Trophoblast cell (in vitro differentiated cells and primary cell): ENCODE measurements at regions not wholly inside any gene's neighbourhood (a gene's known extent, or its start where the extent isn't known, plus 50 kb on each side); places are given as distances from the start of the nearest gene placed in this dataset.

ENCODE experiments used
- DNase-seq, 2 donors: peaks; one replicate each; pipeline ENCODE4 v3.0.0-alpha.2; 2016
- H2AFZ ChIP-seq: 2 replicates; pipeline ENCODE4 v1.6.1; 2013; ENCODE audit warnings: low read length, moderate library complexity, mild to moderate bottlenecking; ENCODE audit not compliant: insufficient read depth, poor library complexity
- H2AK5ac ChIP-seq: 2 replicates; pipeline ENCODE4 v1.6.1; 2013; ENCODE audit warnings: mild to moderate bottlenecking, low read length
- H2BK120ac ChIP-seq: 2 replicates; pipeline ENCODE4 v1.6.1; 2013; ENCODE audit warnings: low read length, mild to moderate bottlenecking, moderate library complexity; ENCODE audit not compliant: insufficient read depth, poor library complexity
- H2BK12ac ChIP-seq: 2 replicates; pipeline ENCODE4 v1.6.1; 2013; ENCODE audit warnings: mild to moderate bottlenecking, low read length, moderate library complexity
- H2BK5ac ChIP-seq: 2 replicates; pipeline ENCODE4 v1.6.1; 2013; ENCODE audit warnings: low read length, low read depth, moderate library complexity, mild to moderate bottlenecking; ENCODE audit not compliant: poor library complexity
- H3K14ac ChIP-seq: 2 replicates; pipeline ENCODE4 v1.6.1; 2013; ENCODE audit warnings: mild to moderate bottlenecking, low read length
- H3K18ac ChIP-seq: 2 replicates; pipeline ENCODE4 v1.6.1; 2013; ENCODE audit warnings: mild to moderate bottlenecking, low read length
- H3K23ac ChIP-seq: 2 replicates; pipeline ENCODE4 v1.6.1; 2013; ENCODE audit warnings: low read length
- H3K27ac ChIP-seq: 2 replicates; pipeline ENCODE4 v1.5.1; 2013; ENCODE audit warnings: low read depth, mild to moderate bottlenecking, inconsistent platforms, low read length, moderate library complexity
- H3K27me3 ChIP-seq: 2 replicates; pipeline ENCODE4 v1.6.1; 2013; ENCODE audit warnings: inconsistent platforms, mild to moderate bottlenecking, low read length, moderate library complexity; ENCODE audit not compliant: insufficient read depth
- H3K36me3 ChIP-seq, 2 experiments: 1 replicate in 1 of 2; 2 replicates in 1 of 2; pipeline ENCODE4 v1.6.1; 2013; ENCODE audit warnings: low read length in 2 of 2, mild to moderate bottlenecking in 2 of 2, moderate library complexity in 1 of 2; ENCODE audit not compliant: insufficient read depth in 2 of 2, control insufficient read depth in 1 of 2
- H3K4ac ChIP-seq: 2 replicates; pipeline ENCODE4 v1.6.1; 2013; ENCODE audit warnings: low read depth, mild to moderate bottlenecking, low read length, moderate library complexity
- H3K4me1 ChIP-seq, 2 experiments: 1 replicate in 1 of 2; 2 replicates in 1 of 2; pipeline ENCODE4 v1.6.1; 2013; ENCODE audit warnings: low read length in 2 of 2, mild to moderate bottlenecking in 2 of 2, moderate library complexity in 1 of 2; ENCODE audit not compliant: insufficient read depth in 2 of 2, control insufficient read depth in 1 of 2
- H3K4me2 ChIP-seq: 2 replicates; pipeline ENCODE4 v1.6.1; 2013; ENCODE audit warnings: inconsistent platforms, mild to moderate bottlenecking, low read length, moderate library complexity
- H3K4me3 ChIP-seq: 2 replicates; pipeline ENCODE4 v1.5.1; 2013; ENCODE audit warnings: mild to moderate bottlenecking, low read depth, low read length, inconsistent platforms
- H3K79me1 ChIP-seq: one replicate; pipeline ENCODE4 v1.6.1; 2013; ENCODE audit warnings: low read length
- H3K79me2 ChIP-seq: 2 replicates; pipeline ENCODE4 v1.6.1; 2013; ENCODE audit warnings: low read length, mild to moderate bottlenecking; ENCODE audit not compliant: control insufficient read depth, insufficient read depth, poor library complexity
- H3K9ac ChIP-seq: 2 replicates; pipeline ENCODE4 v1.6.1; 2013; ENCODE audit warnings: mild to moderate bottlenecking, low read length
- H3K9me3 ChIP-seq: 2 replicates; pipeline ENCODE4 v1.6.1; 2013; ENCODE audit warnings: low read depth, mild to moderate bottlenecking, control low read depth, inconsistent platforms, low read length; ENCODE audit not compliant: insufficient read depth
- H4K12ac ChIP-seq: 2 replicates; pipeline ENCODE4 v1.6.1; 2013; ENCODE audit warnings: low read depth, mild to moderate bottlenecking, low read length, moderate library complexity
- H4K8ac ChIP-seq: 2 replicates; pipeline ENCODE4 v1.6.1; 2013; ENCODE audit warnings: low read depth, mild to moderate bottlenecking, low read length, moderate library complexity
- H4K91ac ChIP-seq: one replicate; pipeline ENCODE4 v1.6.1; 2013; ENCODE audit warnings: low read depth, mild to moderate bottlenecking, low read length, moderate library complexity
- WGBS: extraction: QIAGEN DNeasy Blood & Tissue Kit; methylation state at CpG from one replicate; pipeline ENCODE4 v1.1.7; 2013; ENCODE audit warnings: missing lambda C conversion rate; ENCODE audit not compliant: insufficient read length, insufficient coverage; ENCODE audit errors: extremely low coverage; 5-methylcytosine and 5-hydroxymethylcytosine counted together

- H2AK5ac ChIP-seq = no peak overlapping the region
- H2BK120ac ChIP-seq = no peak overlapping the region
- H4K8ac ChIP-seq = no peak overlapping the region
- H3K9ac ChIP-seq = no peak overlapping the region
- H3K4me1 ChIP-seq = peaks cover 0 to 6% of the 10 kb centered on the region in 2 experiments
- H3K9me3 ChIP-seq = no peaks in the 10 kb centered on the region
- H3K36me3 ChIP-seq = no peaks in the 10 kb centered on the region
- no peak overlapping the region for H4K91ac ChIP-seq
- H2BK12ac ChIP-seq = no peak overlapping the region
- no peak overlapping the region for H2AFZ ChIP-seq
- no peak overlapping the region for H3K23ac ChIP-seq
- H3K27ac ChIP-seq = no peak overlapping the region
- no peak overlapping the region for H2BK5ac ChIP-seq
- H4K12ac ChIP-seq = no peak overlapping the region
- no peaks in the 10 kb centered on the region for H3K79me1 ChIP-seq
- H3K18ac ChIP-seq = no peak overlapping the region
- no peak overlapping the region for H3K4me2 ChIP-seq
- H3K4ac ChIP-seq = no peak overlapping the region
- H3K27me3 ChIP-seq = no peaks in the 10 kb centered on the region
- no peak overlapping the region for H3K4me3 ChIP-seq
- H3K14ac ChIP-seq = no peak overlapping the region
- peaks cover 3% of the 10 kb centered on the region for H3K79me2 ChIP-seq
- peak in 1 of 2 donors; percentile 0 for DNase-seq
- no CpG with 5 or more reads among the region's 4 CpGs for WGBS
These were observed 54.6 kb upstream of the BOLA1 start for GRCh38 chr1:149844650-149845255.

GRCh38 chr1:149845416-149845815 is 54.0 kb upstream of the BOLA1 start:
- Histone ChIP-seq H3K79me2 (peaks cover 3% of the 10 kb centered on the region), H4K12ac (no peak overlapping the region), H2AFZ (no peak overlapping the region), H4K8ac (no peak overlapping the region), H3K9me3 (no peaks in the 10 kb centered on the region), H3K79me1 (no peaks in the 10 kb centered on the region), H2BK5ac (no peak overlapping the region), H3K14ac (no peak overlapping the region), H3K4me1 (peaks cover 0 to 6% of the 10 kb centered on the region in 2 experiments), H3K4me3 (no peak overlapping the region), H3K23ac (no peak overlapping the region), H3K36me3 (no peaks in the 10 kb centered on the region), H3K4me2 (no peak overlapping the region), H3K18ac (no peak overlapping the region), H3K27ac (no peak overlapping the region), H3K9ac (no peak overlapping the region), H3K4ac (no peak overlapping the region), H3K27me3 (no peaks in the 10 kb centered on the region), H2BK120ac (no peak overlapping the region), H2BK12ac (no peak overlapping the region), H2AK5ac (no peak overlapping the region), H4K91ac (no peak overlapping the region)
- peak in 1 of 2 donors; percentile 1 for DNase-seq
- no CpG with 5 or more reads among the region's 3 CpGs for WGBS

GRCh38 chr1:149846042-149846441 is 53.3 kb upstream of the BOLA1 start:
- H3K14ac ChIP-seq = no peak overlapping the region
- no peak overlapping the region for H3K4me3 ChIP-seq
- no peaks in the 10 kb centered on the region for H3K27me3 ChIP-seq
- no peak overlapping the region for H2AK5ac ChIP-seq
- H2AFZ ChIP-seq = no peak overlapping the region
- H4K12ac ChIP-seq = no peak overlapping the region
- H3K4me2 ChIP-seq = no peak overlapping the region
- no peak overlapping the region for H2BK120ac ChIP-seq
- peak overlapping the region; percentile 55 for H3K4ac ChIP-seq
- H3K79me1 ChIP-seq = no peaks in the 10 kb centered on the region
- H4K8ac ChIP-seq = no peak overlapping the region
- WGBS = no CpG with 5 or more reads among the region's 3 CpGs
- H4K91ac ChIP-seq = no peak overlapping the region
- no peak overlapping the region for H2BK5ac ChIP-seq
- H3K9me3 ChIP-seq = no peaks in the 10 kb centered on the region
- no peaks in the 10 kb centered on the region for H3K36me3 ChIP-seq
- DNase-seq = peak in 1 of 2 donors; percentile 1
- peaks cover 0 to 6% of the 10 kb centered on the region in 2 experiments for H3K4me1 ChIP-seq
- no peak overlapping the region for H3K27ac ChIP-seq
- H2BK12ac ChIP-seq = no peak overlapping the region
- no peak overlapping the region for H3K9ac ChIP-seq
- H3K23ac ChIP-seq = no peak overlapping the region
- no peak overlapping the region for H3K18ac ChIP-seq
- H3K79me2 ChIP-seq = peaks cover 3% of the 10 kb centered on the region

GRCh38 chr1:149846593-149847466 is 52.5 kb upstream of the BOLA1 start:
- Histone ChIP-seq H2BK5ac (no peak overlapping the region), H3K27me3 (no peaks in the 10 kb centered on the region)
- WGBS = no CpG with 5 or more reads among the region's 3 CpGs

More at GRCh38 chr1:149846593-149847466, 52.5 kb upstream of the BOLA1 start:
- no peak overlapping the region for H3K18ac ChIP-seq
- H3K9me3 ChIP-seq = no peaks in the 10 kb centered on the region
- H2BK12ac ChIP-seq = no peak overlapping the region
- H3K4me1 ChIP-seq = peaks cover 0 to 6% of the 10 kb centered on the region in 2 experiments
- no peak overlapping the region for H3K4ac ChIP-seq
- no peak overlapping the region for H3K4me2 ChIP-seq
- no peaks in the 10 kb centered on the region for H3K79me1 ChIP-seq
- no peak overlapping the region for H3K9ac ChIP-seq
- H3K79me2 ChIP-seq = peaks cover 3% of the 10 kb centered on the region
- H3K23ac ChIP-seq = no peak overlapping the region
- no peak overlapping the region for H4K91ac ChIP-seq
- no peak overlapping the region for H3K14ac ChIP-seq
- no peak overlapping the region for H3K4me3 ChIP-seq
- H2AK5ac ChIP-seq = no peak overlapping the region
- no peak overlapping the region for H4K12ac ChIP-seq
- no peaks in the 10 kb centered on the region for H3K36me3 ChIP-seq
- DNase-seq = peak in 1 of 2 donors; percentile 0
- H3K27ac ChIP-seq = no peak overlapping the region
- no peak overlapping the region for H2AFZ ChIP-seq
- H2BK120ac ChIP-seq = no peak overlapping the region
- H4K8ac ChIP-seq = no peak overlapping the region
